ENCODE measurements at regions not wholly inside any gene's neighbourhood (a gene's known extent, or its start where the extent isn't known, plus 50 kb on each side); places are given as distances from the start of the nearest gene placed in this dataset.

DNA sequence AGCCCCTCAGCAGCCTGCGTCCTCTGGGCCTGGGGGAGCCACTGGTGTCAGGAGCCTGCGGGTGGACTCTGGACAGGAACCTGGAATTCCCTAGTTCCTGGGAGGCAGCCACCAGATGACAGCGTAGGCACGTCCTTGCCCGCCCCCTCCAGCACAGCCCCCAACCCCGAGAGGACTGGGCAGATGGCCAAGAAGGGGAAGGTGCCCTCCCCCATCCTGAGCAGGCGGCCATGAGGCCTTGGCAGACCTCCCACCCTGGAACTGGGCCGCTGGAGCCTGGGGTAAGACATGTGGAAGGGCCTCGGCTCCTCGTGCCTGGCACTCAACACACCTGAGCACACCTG lies 60.4 kb upstream of the FBRSL1 start:
- Histone ChIP-seq H3K4me1 (replicated peaks) (no peaks in the 10 kb centered on the region), H3K4me3 (no peak overlapping the region), H3K9me3 (replicated peaks) (no peaks in the 10 kb centered on the region), H3K27me3 (replicated peaks) (no peaks in the 10 kb centered on the region), H3K36me3 (no peaks in the 10 kb centered on the region), H3K27ac (no peak overlapping the region)
- no peak for DNase-seq (ENCODE audit: low read depth in 1 of 2, low spot score in 2 of 2)

DNA sequence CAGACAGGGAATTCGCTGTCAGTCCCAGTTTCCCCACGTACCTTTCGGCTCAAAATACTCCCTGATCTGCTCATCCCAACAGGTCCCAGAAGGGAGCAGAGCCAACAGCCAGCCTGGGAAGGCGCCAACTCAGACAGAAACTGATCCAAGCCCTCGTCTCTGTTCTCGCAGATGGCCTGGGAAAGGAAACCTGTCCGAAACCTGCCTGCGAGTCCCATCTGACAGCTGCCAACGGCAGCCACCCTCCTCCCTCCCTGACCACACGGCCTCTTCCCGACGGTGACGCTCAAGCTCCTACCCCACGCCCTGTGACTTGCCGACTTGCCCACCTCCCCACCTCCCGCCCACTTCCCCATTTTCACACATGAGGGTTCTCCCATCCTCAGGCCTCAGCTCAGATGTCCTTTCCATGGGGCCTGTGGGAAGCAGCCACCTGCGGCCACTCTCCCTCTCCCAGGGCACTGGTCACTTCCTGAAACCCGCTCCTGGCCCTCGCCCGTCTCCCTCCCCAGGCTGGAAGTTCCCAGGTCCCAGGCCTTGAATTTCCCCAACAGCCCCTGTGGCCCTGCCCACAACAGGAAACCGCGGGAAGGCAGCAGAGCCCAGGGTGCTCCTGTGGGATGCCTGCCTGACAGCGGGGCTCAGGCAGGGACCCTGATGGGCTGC lies 60.9 kb upstream of the FBRSL1 start:
- Histone ChIP-seq H3K4me3 (no peak overlapping the region), H3K9me3 (replicated peaks) (no peaks in the 10 kb centered on the region), H3K27ac (no peak overlapping the region), H3K36me3 (no peaks in the 10 kb centered on the region), H3K27me3 (replicated peaks) (no peaks in the 10 kb centered on the region), H3K4me1 (replicated peaks) (no peaks in the 10 kb centered on the region)
- DNase-seq (ENCODE audit: low read depth in 1 of 2, low spot score in 2 of 2) = no peak

DNA sequence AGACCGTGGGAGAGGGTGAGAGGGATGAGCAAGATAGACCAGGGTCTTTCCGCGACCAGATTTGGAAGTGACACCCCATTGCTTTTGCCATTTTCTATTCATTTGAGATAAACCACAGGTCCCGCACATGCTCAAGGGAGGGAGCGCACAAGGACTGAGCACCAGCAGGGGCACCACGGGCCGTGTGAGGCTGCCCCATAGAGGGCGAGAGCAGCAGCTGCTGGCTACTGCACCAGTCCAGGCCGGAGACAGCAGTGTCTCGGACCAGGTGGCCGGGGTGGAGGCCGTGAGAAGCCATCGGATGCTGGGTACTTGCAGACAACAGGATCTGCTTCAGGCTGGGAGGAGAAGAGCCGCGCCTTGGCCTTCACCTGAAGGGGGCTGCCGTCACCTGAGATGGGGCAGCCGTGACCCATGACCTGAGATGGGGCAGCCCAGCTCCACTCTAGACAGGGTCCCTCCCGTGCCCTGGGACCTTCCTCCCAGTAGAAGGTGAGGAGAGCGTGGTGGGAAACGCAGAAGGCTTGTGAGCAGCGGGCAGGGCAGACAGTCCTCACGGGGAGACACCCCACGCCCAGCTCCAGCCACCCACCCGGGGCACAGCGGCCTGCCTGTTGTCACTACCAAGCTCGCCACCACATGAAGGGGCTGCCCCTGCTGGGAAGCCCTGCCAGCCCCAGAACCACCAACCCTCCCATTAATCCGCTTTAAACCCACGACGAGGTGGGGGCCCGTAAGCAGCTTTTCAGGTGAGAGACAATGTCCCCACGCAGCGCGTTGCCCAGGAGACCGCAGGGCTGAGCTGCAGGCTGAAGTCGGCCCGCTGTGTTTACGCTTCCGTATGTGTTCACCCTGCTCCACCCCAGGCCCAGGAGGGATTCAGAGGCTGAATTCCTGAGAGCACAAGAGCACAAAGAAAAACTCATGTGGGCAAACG lies 61.7 kb upstream of the FBRSL1 start:
- Histone ChIP-seq H3K9me3 (replicated peaks) (no peaks in the 10 kb centered on the region), H3K27me3 (replicated peaks) (no peaks in the 10 kb centered on the region), H3K4me1 (replicated peaks) (no peaks in the 10 kb centered on the region), H3K4me3 (no peak overlapping the region), H3K36me3 (no peaks in the 10 kb centered on the region), H3K27ac (no peak overlapping the region)
- no peak for DNase-seq (ENCODE audit: low read depth in 1 of 2, low spot score in 2 of 2)

DNA sequence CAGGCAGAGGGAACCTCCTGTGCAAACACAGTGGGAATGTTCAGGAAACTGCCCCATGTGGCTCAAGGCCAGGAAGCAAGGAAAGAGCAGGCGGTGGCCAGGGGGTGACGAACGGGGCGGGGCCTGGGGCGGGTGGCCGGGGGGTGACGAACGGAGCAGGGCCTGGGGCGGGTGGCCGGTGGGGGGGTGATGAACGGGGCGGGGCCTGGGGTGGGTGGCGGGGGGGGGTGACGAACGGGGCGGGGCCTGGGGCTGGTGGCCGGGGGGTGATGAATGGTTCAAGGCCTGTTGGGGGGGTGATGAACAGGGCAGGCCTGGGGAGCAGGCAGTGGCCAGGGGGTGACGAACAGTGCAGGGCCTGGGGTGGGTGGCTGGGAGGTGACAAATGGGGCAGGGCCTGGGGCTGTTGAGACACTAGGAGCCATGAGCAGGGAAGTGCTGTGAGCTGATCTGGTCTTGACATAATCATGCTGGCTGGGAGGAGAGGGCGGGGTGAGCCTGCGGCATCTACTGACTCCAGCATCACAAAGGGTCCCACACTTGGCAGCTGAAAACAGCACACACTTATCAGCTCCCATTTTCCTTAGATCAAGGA lies 62.7 kb upstream of the FBRSL1 start:
- Histone ChIP-seq H3K36me3 (no peaks in the 10 kb centered on the region), H3K4me3 (no peak overlapping the region), H3K9me3 (replicated peaks) (no peaks in the 10 kb centered on the region), H3K27ac (no peak overlapping the region), H3K27me3 (replicated peaks) (no peaks in the 10 kb centered on the region), H3K4me1 (replicated peaks) (no peaks in the 10 kb centered on the region)
- no peak for DNase-seq (ENCODE audit: low read depth in 1 of 2, low spot score in 2 of 2)

DNA sequence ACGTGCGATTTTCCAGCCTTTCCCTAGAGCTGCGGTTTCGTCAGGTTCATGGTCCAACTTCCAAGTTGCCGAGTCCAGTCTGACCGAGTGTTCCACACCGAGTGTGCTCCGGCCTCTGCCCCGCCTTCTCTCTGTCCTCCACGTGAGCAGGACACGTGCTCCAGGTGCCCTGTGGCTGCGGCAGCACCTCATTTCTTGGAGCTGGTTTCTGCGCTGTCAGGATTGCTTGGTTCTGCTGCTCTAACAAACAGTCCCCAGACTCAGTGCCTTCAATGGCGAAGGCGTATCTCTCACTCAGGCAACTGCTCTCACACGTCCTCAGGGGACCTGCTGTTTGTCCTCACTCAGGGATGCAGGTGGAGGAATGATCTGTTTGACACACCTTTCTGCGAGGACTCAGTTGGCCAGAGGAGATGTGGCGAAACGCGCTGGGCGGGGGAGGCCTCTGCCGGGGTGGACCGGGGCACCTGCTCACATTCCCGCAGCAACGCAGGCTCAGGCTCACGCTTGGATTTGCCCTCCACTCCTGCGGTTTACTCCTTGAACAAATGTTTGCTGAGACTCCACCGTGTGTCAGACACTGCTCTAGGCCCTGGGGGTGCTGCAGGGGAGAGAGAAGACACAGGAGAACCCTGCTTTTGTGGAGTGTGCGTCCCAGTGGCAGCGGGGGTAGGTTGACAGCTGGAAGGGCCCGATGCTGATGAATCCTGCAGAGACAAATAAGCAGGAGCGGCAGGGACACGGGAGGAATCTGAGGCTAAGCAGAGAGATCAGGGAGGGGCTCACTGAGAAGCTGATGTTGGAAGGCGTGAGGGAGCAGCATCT lies 63.4 kb upstream of the FBRSL1 start:
- Histone ChIP-seq H3K36me3 (no peaks in the 10 kb centered on the region), H3K4me1 (replicated peaks) (no peaks in the 10 kb centered on the region), H3K27ac (no peak overlapping the region), H3K4me3 (no peak overlapping the region), H3K9me3 (replicated peaks) (no peaks in the 10 kb centered on the region), H3K27me3 (replicated peaks) (no peaks in the 10 kb centered on the region)
- no peak for DNase-seq (ENCODE audit: low read depth in 1 of 2, low spot score in 2 of 2)

DNA sequence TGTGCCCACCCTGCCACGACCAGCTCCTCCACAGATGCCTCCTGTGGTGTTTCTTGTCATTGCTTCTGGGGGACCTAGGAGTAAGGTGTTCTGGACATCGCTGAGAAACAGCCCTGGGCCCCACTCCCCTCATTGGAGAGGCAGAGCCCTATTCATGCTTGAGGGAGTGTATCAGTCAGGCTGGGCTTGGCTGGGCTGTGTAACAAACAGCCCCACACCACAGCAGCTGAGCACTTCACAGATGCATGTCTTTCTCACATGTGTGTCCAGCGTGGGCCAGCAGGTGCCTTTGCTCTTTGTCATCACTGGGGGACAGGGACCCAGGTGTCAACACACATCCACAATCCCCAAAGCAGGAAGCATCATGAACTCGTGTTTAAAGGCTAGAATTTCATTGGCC lies 65.1 kb upstream of the FBRSL1 start:
- Histone ChIP-seq H3K36me3 (no peaks in the 10 kb centered on the region), H3K27ac (no peak overlapping the region), H3K4me1 (replicated peaks) (no peaks in the 10 kb centered on the region), H3K9me3 (replicated peaks) (no peaks in the 10 kb centered on the region), H3K27me3 (replicated peaks) (peaks cover 4% of the 10 kb centered on the region; the same call in 1 of the 2 replicates), H3K4me3 (no peak overlapping the region)
- no peak for DNase-seq (ENCODE audit: low read depth in 1 of 2, low spot score in 2 of 2)

DNA sequence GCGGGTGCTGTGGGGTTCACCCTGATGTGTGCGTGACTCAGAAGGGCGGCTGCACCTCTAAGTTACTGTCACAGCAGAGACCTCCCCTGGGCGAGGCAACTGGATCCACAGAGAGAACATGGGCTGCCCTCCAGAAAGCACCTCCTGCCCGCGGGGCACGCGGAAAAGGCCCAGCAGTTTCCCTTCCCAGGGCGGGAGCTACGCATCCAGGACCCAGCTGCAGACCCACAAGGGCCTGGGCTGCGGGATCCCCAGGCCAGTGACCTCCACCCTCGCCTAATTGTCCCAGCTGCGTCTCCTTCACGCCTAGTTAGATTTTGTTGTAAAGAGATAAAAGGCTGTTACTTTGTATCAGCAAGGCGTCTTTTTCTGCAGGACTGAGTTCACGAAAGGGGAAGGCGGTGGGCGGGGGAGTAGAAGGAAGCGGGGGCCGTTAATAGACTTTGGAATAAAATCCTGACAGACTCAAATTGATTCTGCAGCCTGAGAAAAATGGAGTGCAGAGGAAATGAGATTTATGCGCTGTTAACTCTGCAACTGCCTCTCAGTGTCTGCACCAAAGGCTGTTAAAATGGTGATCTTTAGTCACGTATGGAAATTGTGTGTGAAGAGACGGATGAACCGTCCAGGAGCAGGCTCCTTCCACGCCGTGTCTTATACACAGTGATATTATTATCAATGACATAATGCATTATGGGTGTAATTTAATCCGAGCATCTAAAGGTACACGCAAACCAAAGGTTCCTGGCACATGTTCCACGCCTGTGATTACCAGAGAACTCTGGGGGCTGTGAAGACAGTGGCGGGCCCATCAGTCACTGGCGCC lies 65.9 kb upstream of the FBRSL1 start:
- H3K27me3 ChIP-seq (replicated peaks) = peaks cover 4% of the 10 kb centered on the region; the same call in 1 of the 2 replicates

DNA sequence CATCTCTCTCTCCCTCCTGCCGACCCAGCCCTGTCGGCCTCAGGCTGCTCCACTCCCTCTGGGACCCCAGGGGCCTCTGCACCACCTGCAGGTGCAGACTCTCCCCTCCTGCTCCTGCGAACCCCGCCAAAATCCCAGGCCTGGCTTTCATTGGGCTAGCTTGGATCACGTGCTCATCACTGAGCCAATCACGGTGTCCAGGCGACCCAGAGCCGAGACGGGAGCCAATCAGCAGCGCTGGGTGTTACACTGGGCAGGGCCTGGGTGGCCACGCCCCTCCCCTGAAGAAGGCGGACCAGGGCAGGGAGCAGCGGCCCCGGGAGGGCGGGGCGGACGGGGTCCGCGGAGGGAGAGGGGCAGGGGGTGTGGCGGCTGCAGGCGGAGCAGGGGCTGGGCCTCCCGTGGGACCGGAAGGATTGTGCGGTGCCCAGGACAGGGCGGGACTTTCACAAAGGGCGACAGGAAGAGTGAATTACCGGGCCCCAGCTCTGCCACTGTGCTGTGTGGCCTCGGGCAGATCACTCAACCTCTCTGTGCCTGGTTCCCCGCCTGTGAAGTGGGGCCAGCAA lies 66.6 kb upstream of the FBRSL1 start:
- Histone ChIP-seq H3K4me3 (no peak overlapping the region), H3K27ac (no peak overlapping the region), H3K36me3 (no peaks in the 10 kb centered on the region), H3K27me3 (replicated peaks) (peaks cover 4% of the 10 kb centered on the region; the same call in 1 of the 2 replicates), H3K4me1 (replicated peaks) (no peaks in the 10 kb centered on the region), H3K9me3 (replicated peaks) (no peaks in the 10 kb centered on the region)
- no peak for DNase-seq (ENCODE audit: low read depth in 1 of 2, low spot score in 2 of 2)

More for the DNA sequence above, 65.9 kb upstream of the FBRSL1 start:
- Histone ChIP-seq H3K4me3 (no peak overlapping the region), H3K36me3 (no peaks in the 10 kb centered on the region), H3K4me1 (replicated peaks) (no peaks in the 10 kb centered on the region), H3K9me3 (replicated peaks) (no peaks in the 10 kb centered on the region), H3K27ac (no peak overlapping the region)
- DNase-seq (ENCODE audit: low read depth in 1 of 2, low spot score in 2 of 2) = no peak

DNA sequence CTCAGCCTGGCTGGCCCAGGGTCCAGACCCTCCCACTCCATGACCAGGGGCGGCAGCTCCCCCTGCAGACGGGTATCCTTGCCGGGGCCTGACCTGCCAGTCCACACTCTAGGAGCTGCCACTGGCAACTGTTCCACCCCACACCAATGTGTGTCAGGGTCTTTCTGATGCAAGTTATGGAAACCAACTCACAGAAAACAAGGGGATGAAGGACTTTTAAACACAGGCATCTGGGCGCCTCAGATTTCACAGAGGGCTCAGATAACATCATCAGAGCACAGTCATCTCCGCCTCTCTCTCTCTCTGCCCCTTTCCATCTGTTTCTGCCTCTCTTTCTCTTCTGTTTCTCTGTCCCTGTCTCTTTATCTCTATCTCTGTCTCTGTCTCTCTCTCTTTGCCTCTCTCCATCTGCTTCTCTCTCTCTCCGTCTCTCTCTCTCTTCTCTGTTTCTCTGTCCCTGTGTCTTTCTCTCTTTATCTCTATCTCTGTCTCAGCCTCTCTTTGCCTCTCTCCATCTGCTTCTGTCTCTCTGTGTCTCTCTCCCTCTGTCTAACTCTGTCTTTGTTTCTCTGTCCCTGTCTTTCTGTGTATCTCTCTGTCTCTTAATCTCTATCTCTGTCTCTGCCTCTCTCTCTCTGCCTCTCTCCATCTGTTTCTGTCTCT lies 67.4 kb upstream of the FBRSL1 start:
- no peaks in the 10 kb centered on the region for H3K36me3 ChIP-seq
- peaks cover 4% of the 10 kb centered on the region; the same call in 1 of the 2 replicates for H3K27me3 ChIP-seq (replicated peaks)
- H3K4me3 ChIP-seq = no peak overlapping the region
- DNase-seq (ENCODE audit: low read depth in 1 of 2, low spot score in 2 of 2) = no peak
- H3K4me1 ChIP-seq (replicated peaks) = no peaks in the 10 kb centered on the region
- H3K27ac ChIP-seq = no peak overlapping the region
- no peaks in the 10 kb centered on the region for H3K9me3 ChIP-seq (replicated peaks)

DNA sequence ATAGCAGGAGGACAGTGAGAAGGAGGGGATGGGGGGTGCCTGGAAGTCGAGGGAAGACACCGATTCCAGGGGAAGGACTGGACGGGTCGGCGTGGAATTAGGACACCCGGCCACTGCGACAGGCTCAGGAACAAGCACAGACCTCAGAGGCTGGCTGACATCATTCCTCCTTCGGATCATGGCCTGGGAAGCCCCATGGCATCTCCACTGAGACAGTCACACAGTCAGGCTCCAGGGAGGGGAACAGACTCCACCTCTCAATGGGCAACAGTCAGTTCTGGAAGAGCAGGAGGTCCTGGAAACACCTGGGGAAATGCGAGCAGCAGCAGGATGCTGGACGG lies 67.9 kb upstream of the FBRSL1 start:
- Histone ChIP-seq H3K36me3 (no peaks in the 10 kb centered on the region), H3K9me3 (replicated peaks) (no peaks in the 10 kb centered on the region), H3K27ac (no peak overlapping the region), H3K4me1 (replicated peaks) (no peaks in the 10 kb centered on the region), H3K4me3 (no peak overlapping the region), H3K27me3 (replicated peaks) (peaks cover 4% of the 10 kb centered on the region; the same call in 1 of the 2 replicates)
- DNase-seq (ENCODE audit: low read depth in 1 of 2, low spot score in 2 of 2) = no peak

DNA sequence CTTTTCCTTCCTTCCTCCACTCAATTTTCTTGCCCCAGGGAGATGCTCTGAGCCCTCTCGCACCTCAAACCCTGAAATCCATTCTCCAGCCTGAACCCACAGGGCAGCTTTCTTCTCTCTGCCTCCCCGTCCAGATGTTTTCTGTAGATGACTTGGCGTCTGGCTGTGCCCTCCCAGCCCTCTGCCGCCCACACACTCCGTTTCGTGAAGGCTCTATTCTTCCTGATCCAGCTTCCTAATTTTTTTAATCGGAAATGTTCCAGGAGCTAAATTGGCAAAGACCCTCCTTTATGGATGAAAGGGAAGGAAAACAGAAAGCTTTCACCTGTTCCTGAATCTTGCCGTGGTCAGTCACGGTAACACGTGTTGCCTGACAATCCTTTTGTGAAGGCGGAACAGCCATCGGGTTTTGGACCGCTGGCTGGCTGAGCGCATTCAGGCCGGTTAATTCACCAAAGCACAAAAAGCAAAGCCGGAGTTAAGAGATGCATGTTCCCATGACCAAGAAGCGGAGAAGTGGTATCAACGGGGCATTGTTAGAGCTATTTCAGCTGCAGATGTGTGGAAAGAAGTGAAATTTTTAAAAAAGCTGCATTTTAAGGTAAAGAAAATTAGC lies 70.2 kb upstream of the FBRSL1 start:
- Histone ChIP-seq H3K36me3 (no peaks in the 10 kb centered on the region), H3K4me3 (no peak overlapping the region), H3K9me3 (replicated peaks) (no peaks in the 10 kb centered on the region), H3K27me3 (replicated peaks) (peaks cover 11% of the 10 kb centered on the region; the same call in 1 of the 2 replicates), H3K4me1 (replicated peaks) (no peaks in the 10 kb centered on the region), H3K27ac (no peak overlapping the region)
- no peak for DNase-seq (ENCODE audit: low read depth in 1 of 2, low spot score in 2 of 2)

DNA sequence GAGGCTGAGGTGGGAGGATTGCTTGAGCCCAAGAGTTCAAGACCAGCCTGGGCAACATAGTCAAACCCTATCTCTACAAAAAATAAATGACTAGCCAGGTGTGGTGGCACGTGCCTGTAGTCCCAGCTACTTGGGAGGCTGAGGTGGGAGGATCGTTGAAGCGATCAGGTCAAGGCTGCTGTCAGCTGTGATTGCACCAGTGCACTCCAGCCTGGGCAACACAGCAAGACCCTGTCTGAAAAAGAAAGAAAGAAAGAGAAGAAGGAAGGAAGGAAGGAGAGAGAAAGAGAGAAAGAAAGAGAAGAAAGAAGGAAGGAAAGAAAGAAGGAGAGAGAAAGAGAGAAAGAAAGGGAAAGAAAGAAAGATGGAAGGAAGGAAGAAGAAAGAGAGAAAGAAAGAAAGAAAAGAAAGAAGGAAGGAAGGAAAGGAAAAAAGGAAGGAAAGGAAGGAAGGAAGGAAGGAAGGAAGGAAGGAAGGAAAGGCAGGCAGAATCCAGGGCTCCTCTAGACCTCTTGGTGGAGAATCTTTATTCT lies 71.5 kb upstream of the FBRSL1 start:
- H3K4me1 ChIP-seq (replicated peaks) = no peaks in the 10 kb centered on the region
- no peaks in the 10 kb centered on the region for H3K36me3 ChIP-seq
- no peak for DNase-seq (ENCODE audit: low read depth in 1 of 2, low spot score in 2 of 2)
- H3K27me3 ChIP-seq (replicated peaks) = peaks cover 11% of the 10 kb centered on the region; the same call in 1 of the 2 replicates
- H3K27ac ChIP-seq = no peak overlapping the region
- H3K4me3 ChIP-seq = no peak overlapping the region
- H3K9me3 ChIP-seq (replicated peaks) = no peaks in the 10 kb centered on the region
